ENCODE measurements at regions not wholly inside any gene's neighbourhood (a gene's known extent, or its start where the extent isn't known, plus 50 kb on each side); places are given as distances from the start of the nearest gene placed in this dataset.

DNA sequence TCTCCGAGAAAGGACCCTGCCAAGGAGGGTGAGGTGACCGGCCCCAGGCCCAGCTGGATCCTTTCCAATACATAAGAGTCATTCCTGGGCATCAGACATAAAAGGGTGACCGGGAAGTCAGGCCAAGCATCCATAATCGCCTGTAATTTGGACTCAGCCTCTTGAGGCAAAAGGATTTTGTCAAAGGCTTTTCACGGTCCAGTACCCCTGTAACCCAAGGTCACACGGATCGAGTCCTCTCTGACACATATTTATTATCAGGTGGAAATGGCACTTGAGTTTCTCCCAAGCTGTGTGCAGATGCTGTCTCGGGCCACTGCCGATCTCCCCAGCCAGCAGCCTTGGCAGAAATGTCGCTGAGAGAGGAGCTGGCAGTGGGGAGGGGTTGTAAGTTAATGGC lies 556.5 kb downstream of the MN1 start:
- FAIRE-seq: no peak
- no peak for DNase-seq (ENCODE audit: insufficient read length, low spot score)
- TF ChIP-seq, protein P1, sequence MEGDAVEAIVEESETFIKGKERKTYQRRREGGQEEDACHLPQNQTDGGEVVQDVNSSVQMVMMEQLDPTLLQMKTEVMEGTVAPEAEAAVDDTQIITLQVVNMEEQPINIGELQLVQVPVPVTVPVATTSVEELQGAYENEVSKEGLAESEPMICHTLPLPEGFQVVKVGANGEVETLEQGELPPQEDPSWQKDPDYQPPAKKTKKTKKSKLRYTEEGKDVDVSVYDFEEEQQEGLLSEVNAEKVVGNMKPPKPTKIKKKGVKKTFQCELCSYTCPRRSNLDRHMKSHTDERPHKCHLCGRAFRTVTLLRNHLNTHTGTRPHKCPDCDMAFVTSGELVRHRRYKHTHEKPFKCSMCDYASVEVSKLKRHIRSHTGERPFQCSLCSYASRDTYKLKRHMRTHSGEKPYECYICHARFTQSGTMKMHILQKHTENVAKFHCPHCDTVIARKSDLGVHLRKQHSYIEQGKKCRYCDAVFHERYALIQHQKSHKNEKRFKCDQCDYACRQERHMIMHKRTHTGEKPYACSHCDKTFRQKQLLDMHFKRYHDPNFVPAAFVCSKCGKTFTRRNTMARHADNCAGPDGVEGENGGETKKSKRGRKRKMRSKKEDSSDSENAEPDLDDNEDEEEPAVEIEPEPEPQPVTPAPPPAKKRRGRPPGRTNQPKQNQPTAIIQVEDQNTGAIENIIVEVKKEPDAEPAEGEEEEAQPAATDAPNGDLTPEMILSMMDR (IDR thresholded peaks at IDR 0.05; ENCODE audit: insufficient read depth, missing control alignments): no peak

DNA sequence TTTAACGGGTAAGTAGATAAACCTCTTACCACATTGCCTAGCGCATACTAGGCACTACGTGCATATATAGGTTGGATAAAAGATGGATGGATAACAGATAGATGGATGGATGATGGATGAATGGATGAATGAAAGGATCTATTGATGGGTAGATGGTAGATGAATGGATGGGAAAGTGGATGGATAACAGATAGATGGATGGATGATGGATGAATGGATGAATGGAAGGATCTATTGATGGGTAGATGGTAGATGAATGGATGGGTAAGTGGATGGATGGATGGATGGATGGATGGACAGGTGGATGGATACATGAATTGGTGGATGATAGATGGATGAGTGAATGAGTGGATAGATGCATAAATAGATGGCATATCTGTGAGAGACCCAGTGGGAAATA lies 555.0 kb downstream of the MN1 start:
- TF ChIP-seq, protein P1 (IDR thresholded peaks at IDR 0.05; ENCODE audit: insufficient read depth, missing control alignments): no peak
- DNase-seq (ENCODE audit: insufficient read length, low spot score) (no peak), FAIRE-seq (no peak)

DNA sequence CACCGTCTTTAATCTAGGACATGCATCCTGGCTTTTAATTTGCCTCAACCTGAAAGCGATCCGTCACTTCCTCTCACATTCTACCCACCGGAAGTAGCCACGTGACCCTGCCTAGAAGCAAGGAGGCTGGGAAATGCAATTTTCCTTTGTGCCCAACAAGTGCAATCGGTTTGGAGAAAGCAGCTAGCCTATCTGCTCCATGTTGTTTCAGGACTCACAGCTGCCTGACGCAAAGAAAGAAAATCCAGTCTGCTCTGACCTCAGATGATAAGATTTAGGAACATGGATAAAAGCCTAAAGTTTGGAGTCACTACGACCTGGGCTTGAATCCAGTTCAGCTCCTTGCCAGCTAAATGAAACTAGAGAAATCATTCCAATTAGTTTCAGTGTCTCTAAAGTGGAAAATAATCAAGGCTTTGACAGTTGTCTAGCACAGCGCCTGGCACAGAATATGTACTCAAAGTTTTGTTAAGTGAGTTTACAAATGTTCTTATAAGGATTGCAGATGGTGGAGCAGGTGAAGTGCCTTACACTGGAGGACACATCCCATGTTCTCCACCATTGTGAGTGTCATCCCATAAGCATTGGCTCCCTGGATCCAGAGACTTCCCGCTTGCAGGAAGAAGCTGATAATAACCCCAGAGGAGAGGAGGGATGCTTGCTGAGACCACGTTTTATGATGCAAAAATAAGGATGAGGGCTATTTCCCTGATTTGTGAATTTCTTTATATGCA lies 553.7 kb downstream of the MN1 start:
- FAIRE-seq (no peak), DNase-seq (ENCODE audit: insufficient read length, low spot score) (no peak)
- TF ChIP-seq, protein P1 (IDR thresholded peaks at IDR 0.05; ENCODE audit: insufficient read depth, missing control alignments): no peak

DNA sequence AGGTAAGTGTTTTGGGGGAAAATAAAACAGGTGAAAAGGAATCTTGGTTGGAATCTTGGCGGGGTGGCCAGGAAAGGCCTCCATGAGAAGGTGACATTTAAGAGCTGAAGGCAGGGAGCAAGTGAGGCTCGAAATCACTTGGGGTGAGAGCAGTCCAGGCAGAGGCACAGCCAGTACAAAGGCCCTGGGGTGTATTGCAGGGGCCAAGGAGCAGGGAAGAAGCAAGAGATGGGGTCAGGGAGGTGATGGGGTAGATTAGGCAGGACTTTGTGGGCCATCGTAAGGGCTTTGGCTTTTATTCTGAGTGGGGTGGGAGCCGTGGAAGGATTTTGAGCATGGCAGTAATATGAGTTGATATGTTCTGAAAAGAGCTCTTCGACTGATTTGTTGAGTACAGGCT lies 551.1 kb downstream of the MN1 start:
- FAIRE-seq (no peak), DNase-seq (ENCODE audit: insufficient read length, low spot score) (no peak)
- TF ChIP-seq, protein P1 (IDR thresholded peaks at IDR 0.05; ENCODE audit: insufficient read depth, missing control alignments): no peak

DNA sequence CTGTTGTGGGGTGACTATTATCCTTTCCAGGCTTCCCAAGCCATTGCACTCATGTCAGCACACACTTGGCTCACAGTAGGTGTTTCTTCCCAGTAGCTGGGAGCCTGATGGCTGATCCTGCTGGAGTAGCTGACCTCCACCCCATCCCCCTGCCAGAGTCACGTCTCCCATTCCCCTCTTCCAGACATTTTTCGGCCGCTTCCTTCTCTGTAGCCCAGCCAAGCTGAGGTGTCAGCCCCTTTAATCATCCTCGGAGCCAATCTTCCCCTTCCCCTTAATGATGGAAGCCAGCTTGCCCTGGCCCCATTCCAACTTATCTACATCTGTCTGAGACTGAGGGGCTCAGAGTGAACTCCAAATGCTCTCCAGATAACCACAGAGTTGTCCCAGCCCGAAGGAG lies 550.7 kb downstream of the MN1 start:
- TF ChIP-seq, protein P1 (IDR thresholded peaks at IDR 0.05; ENCODE audit: insufficient read depth, missing control alignments): no peak
- no peak for DNase-seq (ENCODE audit: insufficient read length, low spot score)
- FAIRE-seq: no peak

DNA sequence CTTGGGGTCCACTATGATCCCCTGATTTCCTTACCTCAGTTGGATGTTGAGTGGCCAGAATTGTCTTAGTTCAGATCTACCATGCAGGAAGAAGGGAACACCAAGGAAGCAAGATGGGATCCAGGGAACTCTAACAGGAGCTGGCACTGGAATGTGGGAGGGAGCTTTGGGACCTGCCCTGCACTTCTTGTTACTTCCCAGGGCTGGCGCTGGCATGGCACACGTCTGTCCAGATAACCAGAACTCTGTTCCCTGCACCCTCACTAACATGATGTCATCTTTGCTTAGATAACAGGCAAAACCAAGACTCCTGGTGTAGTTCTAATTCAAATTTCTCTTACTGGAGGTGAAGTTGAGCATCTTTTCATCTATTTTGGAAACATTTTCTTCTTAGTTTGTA lies 550.0 kb downstream of the MN1 start:
- DNase-seq (ENCODE audit: insufficient read length, low spot score): no peak
- TF ChIP-seq, protein P1 (IDR thresholded peaks at IDR 0.05; ENCODE audit: insufficient read depth, missing control alignments): no peak
- no peak for FAIRE-seq

DNA sequence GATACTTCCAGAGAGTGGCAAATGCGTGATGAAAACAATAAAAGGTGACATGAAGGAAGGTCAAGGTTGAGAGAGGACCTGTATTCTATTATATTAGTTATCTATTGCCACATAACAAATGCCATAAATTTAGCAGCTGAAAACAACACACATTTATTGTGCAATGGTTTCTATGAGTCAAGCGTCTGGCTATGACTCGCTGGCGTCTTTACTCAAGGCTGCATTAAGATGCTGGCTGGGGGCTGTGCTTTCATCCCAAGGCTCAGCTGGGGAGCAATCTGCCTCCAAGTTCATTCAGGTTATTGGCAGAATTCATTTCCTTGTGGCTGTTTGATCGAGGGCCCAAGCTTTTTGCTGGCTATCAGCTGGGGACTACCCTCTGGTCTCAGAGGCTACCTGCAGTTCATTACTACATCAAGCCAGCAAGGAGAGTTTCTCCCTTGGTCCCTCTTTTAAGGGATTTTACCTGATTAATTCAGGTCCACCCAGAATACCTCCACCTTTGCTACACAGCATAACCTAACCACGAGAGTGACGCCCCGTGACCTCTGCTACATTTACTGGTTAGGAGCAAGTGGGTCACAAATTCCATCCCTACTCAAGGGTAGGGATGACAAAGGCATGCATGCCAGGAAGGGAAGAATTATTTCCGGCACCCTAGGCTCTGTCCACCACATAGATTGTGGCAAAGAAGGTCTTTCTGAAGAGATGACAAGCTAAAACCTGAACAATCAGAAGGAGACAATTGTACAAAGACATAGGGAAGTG lies 549.1 kb downstream of the MN1 start:
- TF ChIP-seq, protein P1 (IDR thresholded peaks at IDR 0.05; ENCODE audit: insufficient read depth, missing control alignments): no peak
- FAIRE-seq (no peak), DNase-seq (ENCODE audit: insufficient read length, low spot score) (no peak)

Measured in D721Med (cell line).